22Rv1 (cell line): ENCODE measurements at regions not wholly inside any gene's neighbourhood (a gene's known extent, or its start where the extent isn't known, plus 50 kb on each side); places are given as distances from the start of the nearest gene placed in this dataset.

Experiments used
- H3K27ac ChIP-seq: fragments of 450-650 bp; 2 replicates; pipeline ENCODE4 v1.5.1; 2017
- ZFX ChIP-seq: fragments of 450-650 bp; IDR thresholded peaks from 2 replicates; pipeline ENCODE4 v1.6.1; 2017; ENCODE audit warnings: antibody characterized with exemption, borderline replicate concordance
- TF ChIP-seq, protein P1 (sequence below): fragments of 450-650 bp; IDR thresholded peaks from 2 replicates; pipeline ENCODE4 v1.5.1; 2017; ENCODE audit warnings: mild to moderate bottlenecking

DNA sequence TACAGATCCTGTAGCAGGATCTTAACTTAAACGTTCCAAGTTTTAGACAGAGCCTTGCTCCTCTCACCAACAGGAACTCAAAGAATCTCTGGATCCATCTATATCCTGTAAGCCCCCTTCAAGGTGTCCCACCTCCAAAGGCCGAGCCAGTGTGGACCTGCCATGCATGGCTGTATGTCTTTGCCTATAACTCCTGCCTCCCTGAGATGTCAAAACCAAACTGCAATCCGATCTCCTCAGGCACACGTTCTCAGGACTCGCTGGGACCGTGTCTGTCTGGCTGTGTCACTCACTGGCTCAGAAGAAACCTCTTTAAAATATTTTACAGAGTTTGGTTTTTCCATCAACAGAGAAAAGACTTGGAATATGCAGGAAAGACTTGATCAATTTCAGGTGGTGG, 51.4 kb upstream of the FAM20C start:
- TF ChIP-seq, protein P1, sequence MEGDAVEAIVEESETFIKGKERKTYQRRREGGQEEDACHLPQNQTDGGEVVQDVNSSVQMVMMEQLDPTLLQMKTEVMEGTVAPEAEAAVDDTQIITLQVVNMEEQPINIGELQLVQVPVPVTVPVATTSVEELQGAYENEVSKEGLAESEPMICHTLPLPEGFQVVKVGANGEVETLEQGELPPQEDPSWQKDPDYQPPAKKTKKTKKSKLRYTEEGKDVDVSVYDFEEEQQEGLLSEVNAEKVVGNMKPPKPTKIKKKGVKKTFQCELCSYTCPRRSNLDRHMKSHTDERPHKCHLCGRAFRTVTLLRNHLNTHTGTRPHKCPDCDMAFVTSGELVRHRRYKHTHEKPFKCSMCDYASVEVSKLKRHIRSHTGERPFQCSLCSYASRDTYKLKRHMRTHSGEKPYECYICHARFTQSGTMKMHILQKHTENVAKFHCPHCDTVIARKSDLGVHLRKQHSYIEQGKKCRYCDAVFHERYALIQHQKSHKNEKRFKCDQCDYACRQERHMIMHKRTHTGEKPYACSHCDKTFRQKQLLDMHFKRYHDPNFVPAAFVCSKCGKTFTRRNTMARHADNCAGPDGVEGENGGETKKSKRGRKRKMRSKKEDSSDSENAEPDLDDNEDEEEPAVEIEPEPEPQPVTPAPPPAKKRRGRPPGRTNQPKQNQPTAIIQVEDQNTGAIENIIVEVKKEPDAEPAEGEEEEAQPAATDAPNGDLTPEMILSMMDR = no peak
- no peak for TF ChIP-seq ZFX

DNA sequence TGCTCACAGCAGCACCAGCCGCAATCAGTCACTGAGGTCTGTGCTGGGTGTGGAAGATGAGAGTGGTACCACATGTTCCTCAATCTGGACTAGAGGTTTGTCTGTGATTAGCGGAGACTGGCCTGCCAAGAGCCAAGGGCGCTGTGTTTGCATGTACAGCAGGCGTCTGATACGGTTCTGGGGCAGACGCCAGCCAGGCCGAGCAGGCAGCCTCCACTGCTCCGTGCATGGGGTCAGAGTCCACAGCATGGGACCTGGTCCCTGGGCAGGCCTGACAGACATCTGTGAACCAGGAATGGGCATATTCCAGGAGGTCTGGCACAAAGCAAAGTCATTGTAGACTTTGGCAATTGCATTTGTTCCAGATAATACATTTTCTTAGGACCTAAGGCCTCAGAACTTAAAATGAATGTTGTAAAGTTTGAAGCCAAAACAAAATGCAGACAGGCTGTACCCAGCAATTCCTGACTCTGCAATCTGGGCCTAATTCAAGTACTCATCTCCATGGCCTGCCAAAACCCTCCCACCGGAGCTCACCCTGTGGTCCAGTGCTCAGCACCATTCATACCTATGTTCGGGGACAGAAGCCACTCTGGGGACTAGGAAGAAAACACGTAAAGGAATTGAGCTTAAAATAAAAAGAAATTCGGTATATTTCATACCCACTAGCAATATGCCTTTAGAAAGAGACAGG, 50.0 kb upstream of the FAM20C start:
- no peak overlapping the region for H3K27ac ChIP-seq

More for the DNA sequence above, 51.4 kb upstream of the FAM20C start:
- H3K27ac ChIP-seq = no peak overlapping the region

More for the DNA sequence above, 50.0 kb upstream of the FAM20C start:
- TF ChIP-seq, protein P1 = no peak
- no peak for TF ChIP-seq ZFX
